H1 (cell line): ENCODE measurements at regions not wholly inside any gene's neighbourhood (a gene's known extent, or its start where the extent isn't known, plus 50 kb on each side); places are given as distances from the start of the nearest gene placed in this dataset.

Source experiments
- CREB1 ChIP-seq: IDR thresholded peaks from 2 replicates; pipeline ENCODE4 v1.6.1; 2012; ENCODE audit warnings: inconsistent platforms
- CTCF ChIP-seq, 3 experiments: IDR thresholded peaks; 1 replicate in 2 of 3; 2 replicates in 1 of 3; pipeline versions ENCODE4 v1.5.1 to v1.6.1; 2011; ENCODE audit warnings: low read length in 3 of 3, mild to moderate bottlenecking in 3 of 3, inconsistent platforms in 2 of 3, low read depth in 1 of 3, moderate library complexity in 1 of 3; ENCODE audit not compliant: insufficient read depth in 1 of 3; ENCODE audit errors: control extremely low read depth in 1 of 3
- EGR1 ChIP-seq: IDR thresholded peaks from 2 replicates; pipeline ENCODE4 v1.6.1; 2011; ENCODE audit warnings: low read depth, low read length, borderline replicate concordance
- EP300 ChIP-seq, 2 experiments: IDR thresholded peaks; 1 replicate in 1 of 2; 2 replicates in 1 of 2; pipeline ENCODE4 v1.6.1; 2011 to 2012; ENCODE audit warnings: low read depth in 2 of 2, low read length in 2 of 2, mild to moderate bottlenecking in 2 of 2, borderline replicate concordance in 1 of 2, inconsistent platforms in 1 of 2, moderate library complexity in 1 of 2
- EZH2 ChIP-seq: fragments of 200-600 bp; sonication (generic); IDR thresholded peaks from 2 replicates; pipeline ENCODE4 v1.7.1; 2012; ENCODE audit warnings: low read depth, mild to moderate bottlenecking, moderate library complexity, low read length, inconsistent platforms; ENCODE audit not compliant: severe bottlenecking
- GABPA ChIP-seq: IDR thresholded peaks from 2 replicates; pipeline ENCODE4 v1.6.1; 2011; ENCODE audit warnings: mild to moderate bottlenecking, low read length, moderate library complexity, borderline replicate concordance; ENCODE audit not compliant: insufficient read depth
- HDAC2 ChIP-seq, 2 experiments: fragments of 300-600 bp in 1 of 2; sonication (generic) in 1 of 2; IDR thresholded peaks; 2 replicates each; pipeline ENCODE4 v1.6.1; 2011 to 2012; ENCODE audit warnings: low read depth in 2 of 2, low read length in 2 of 2, mild to moderate bottlenecking in 2 of 2, moderate library complexity in 2 of 2, borderline replicate concordance in 1 of 2, inconsistent platforms in 1 of 2
- JUN ChIP-seq: IDR thresholded peaks from 2 replicates; pipeline ENCODE4 v1.6.1; 2011; ENCODE audit warnings: low read depth, mild to moderate bottlenecking, improper control_type of control experiment, low read length
- JUND ChIP-seq: IDR thresholded peaks from 2 replicates; pipeline ENCODE4 v1.6.1; 2011; ENCODE audit warnings: mild to moderate bottlenecking, improper control_type of control experiment, low read length
- POLR2A ChIP-seq, 2 experiments: IDR thresholded peaks; 1 replicate in 1 of 2; 2 replicates in 1 of 2; pipeline ENCODE4 v1.6.1; 2011; ENCODE audit warnings: low read depth in 2 of 2, low read length in 2 of 2, mild to moderate bottlenecking in 2 of 2; ENCODE audit errors: control extremely low read depth in 1 of 2
- POLR2AphosphoS5 ChIP-seq: IDR thresholded peaks from 2 replicates; pipeline ENCODE4 v1.6.1; 2011; ENCODE audit warnings: low read depth, low read length
- RAD21 ChIP-seq, 2 experiments: IDR thresholded peaks in 1 of 2; conservative IDR thresholded peaks in 1 of 2; 2 replicates each; pipeline ENCODE4 v1.6.1; 2011; ENCODE audit warnings: low read depth in 2 of 2, low read length in 2 of 2, improper control_type of control experiment in 1 of 2, inconsistent platforms in 1 of 2, mild to moderate bottlenecking in 1 of 2, moderate library complexity in 1 of 2
- ZNF274 ChIP-seq: IDR thresholded peaks from 2 replicates; pipeline ENCODE4 v1.7.0; 2012; ENCODE audit warnings: low read length, borderline replicate concordance; ENCODE audit errors: extremely low read depth
- TF ChIP-seq, protein P1 (sequence below): IDR thresholded peaks from 2 replicates; pipeline ENCODE4 v1.6.1; 2012; ENCODE audit warnings: low read length, inconsistent platforms

DNA sequence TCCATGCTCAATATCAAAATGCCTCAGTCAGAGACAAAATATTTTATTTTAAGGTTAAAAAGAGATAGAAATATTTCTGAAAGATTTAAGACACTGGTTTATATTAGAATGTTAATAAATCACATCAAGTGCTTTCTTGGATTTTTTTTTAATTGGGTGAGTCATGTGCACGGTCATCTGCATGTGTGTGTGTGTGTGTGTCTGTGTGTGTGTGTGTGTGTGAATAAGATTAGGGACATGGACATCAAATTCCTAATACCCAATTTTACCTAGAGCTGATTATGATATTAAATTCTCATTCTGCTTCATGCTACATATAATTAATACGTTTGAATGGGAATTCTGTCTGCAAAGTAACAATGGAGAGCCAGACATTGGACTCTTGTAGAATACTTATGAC, 122.9 kb downstream of the BASP1 start:
- TF ChIP-seq CTCF (IDR thresholded peaks at IDR 0.05; ENCODE audit: control extremely low read depth in 1 of 3, insufficient read depth in 1 of 3, low read depth in 1 of 3, low read length in 3 of 3): no peak
- TF ChIP-seq POLR2A (IDR thresholded peaks at IDR 0.05; ENCODE audit: control extremely low read depth in 1 of 2, low read depth in 2 of 2, low read length in 2 of 2): no peak
- TF ChIP-seq GABPA: no peak
- TF ChIP-seq POLR2AphosphoS5: no peak
- TF ChIP-seq RAD21 (IDR thresholded peaks at IDR 0.05 in 1 of 2, conservative IDR thresholded peaks at IDR 0.05 in 1 of 2; ENCODE audit: low read depth in 2 of 2, low read length in 2 of 2): no peak
- TF ChIP-seq EGR1: no peak
- TF ChIP-seq EZH2: no peak
- TF ChIP-seq CREB1: no peak
- TF ChIP-seq EP300 (IDR thresholded peaks at IDR 0.05; ENCODE audit: borderline replicate concordance in 1 of 2, low read depth in 2 of 2, low read length in 2 of 2): no peak
- TF ChIP-seq JUN: no peak
- no peak for TF ChIP-seq JUND
- TF ChIP-seq, protein P1, sequence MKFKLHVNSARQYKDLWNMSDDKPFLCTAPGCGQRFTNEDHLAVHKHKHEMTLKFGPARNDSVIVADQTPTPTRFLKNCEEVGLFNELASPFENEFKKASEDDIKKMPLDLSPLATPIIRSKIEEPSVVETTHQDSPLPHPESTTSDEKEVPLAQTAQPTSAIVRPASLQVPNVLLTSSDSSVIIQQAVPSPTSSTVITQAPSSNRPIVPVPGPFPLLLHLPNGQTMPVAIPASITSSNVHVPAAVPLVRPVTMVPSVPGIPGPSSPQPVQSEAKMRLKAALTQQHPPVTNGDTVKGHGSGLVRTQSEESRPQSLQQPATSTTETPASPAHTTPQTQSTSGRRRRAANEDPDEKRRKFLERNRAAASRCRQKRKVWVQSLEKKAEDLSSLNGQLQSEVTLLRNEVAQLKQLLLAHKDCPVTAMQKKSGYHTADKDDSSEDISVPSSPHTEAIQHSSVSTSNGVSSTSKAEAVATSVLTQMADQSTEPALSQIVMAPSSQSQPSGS: no peak
- no peak for TF ChIP-seq HDAC2 (IDR thresholded peaks at IDR 0.05; ENCODE audit: borderline replicate concordance in 1 of 2, low read depth in 2 of 2, low read length in 2 of 2)
- TF ChIP-seq ZNF274: no peak
